ENCODE measurements at regions not wholly inside any gene's neighbourhood (a gene's known extent, or its start where the extent isn't known, plus 50 kb on each side); places are given as distances from the start of the nearest gene placed in this dataset.

- TF ChIP-seq CTCF (IDR thresholded peaks at IDR 0.05 in 4 of 5, conservative IDR thresholded peaks at IDR 0.05 in 1 of 5) (no peak), POLR2A (IDR thresholded peaks at IDR 0.05) (no peak)
These were observed 114.0 kb upstream of the VANGL1 start for GRCh38 chr1:115527746-115528145.

Data from gastrocnemius medialis (tissue), 4 donors.